Upper lobe of left lung (tissue), 6 donors: ENCODE measurements at regions not wholly inside any gene's neighbourhood (a gene's known extent, or its start where the extent isn't known, plus 50 kb on each side); places are given as distances from the start of the nearest gene placed in this dataset.
A peak's percentile ranks its signal among the peaks of the same experiment; 100 is the strongest.

Experiments
- ATAC-seq, 2 donors: fragments of 200-7000 bp; cut with Tn5 transposase; one replicate each; pipeline ENCODE4 v1.9.1; 2022; ENCODE audit warnings: mild to moderate bottlenecking in 2 of 2, moderate library complexity in 2 of 2; ENCODE audit not compliant: low FRiP score in 2 of 2
- DNase-seq, 2 donors: peaks; one replicate each; pipeline ENCODE4 v3.0.0-alpha.2; 2019 to 2020
- H3K27ac ChIP-seq, 4 donors: fragments of 200-600 bp; sonication (generic); one replicate each; pipeline ENCODE4 v1.5.1; 2016 to 2019
- H3K27me3 ChIP-seq, 4 donors: fragments of 200-600 bp; sonication (generic); one replicate each; pipeline ENCODE4 v1.5.1; 2017 to 2019
- H3K36me3 ChIP-seq, 4 donors: fragments of 200-600 bp; sonication (generic); one replicate each; pipeline ENCODE4 v1.5.1; 2016 to 2019
- H3K4me1 ChIP-seq, 4 donors: fragments of 200-600 bp; sonication (generic); one replicate each; pipeline ENCODE4 v1.5.1; 2018 to 2019
- H3K4me3 ChIP-seq, 4 donors: fragments of 200-600 bp; sonication (generic); one replicate each; pipeline ENCODE4 v1.5.1; 2017 to 2019; ENCODE audit warnings: mild to moderate bottlenecking in 2 of 4, moderate library complexity in 1 of 4
- H3K9me3 ChIP-seq, 4 donors: fragments of 200-600 bp; sonication (generic); one replicate each; pipeline ENCODE4 v1.5.1; 2018 to 2019
- EP300 ChIP-seq, 4 donors: sonication (generic); formaldehyde crosslinking; IDR thresholded peaks; one replicate each; pipeline ENCODE4 v1.5.1; 2017; ENCODE audit warnings: antibody characterized with exemption in 4 of 4, control low read depth in 2 of 4
- POLR2A ChIP-seq, 4 donors: fragments of 450-650 bp; IDR thresholded peaks; one replicate each; pipeline ENCODE4 v1.5.1; 2016 to 2017; ENCODE audit warnings: antibody characterized with exemption in 4 of 4, mild to moderate bottlenecking in 2 of 4
- POLR2AphosphoS5 ChIP-seq, 2 donors: sonication (generic); formaldehyde crosslinking; IDR thresholded peaks; one replicate each; pipeline ENCODE4 v1.5.1; 2017; ENCODE audit warnings: antibody characterized with exemption in 2 of 2
- WGBS, 2 donors: methylation state at CpG; one replicate each; pipeline ENCODE4 v1.1.5; 2017 to 2018; 5-methylcytosine and 5-hydroxymethylcytosine counted together
- TF ChIP-seq, protein P1 (sequence below), 6 experiments: fragments of 450-650 bp in 4 of 6; fragments of 200-600 bp in 2 of 6; sonication (generic) in 2 of 6; IDR thresholded peaks; one replicate each; pipeline ENCODE4 v1.5.1; 2016 to 2019; ENCODE audit warnings: antibody characterized with exemption in 6 of 6
- donor health status: DM: no; HTN: no; CAD: no; lungs with moderate emphysema.
- donor health status: DM: no; HTN: yes; CAD: no; lungs with severe emphysema.

DNA sequence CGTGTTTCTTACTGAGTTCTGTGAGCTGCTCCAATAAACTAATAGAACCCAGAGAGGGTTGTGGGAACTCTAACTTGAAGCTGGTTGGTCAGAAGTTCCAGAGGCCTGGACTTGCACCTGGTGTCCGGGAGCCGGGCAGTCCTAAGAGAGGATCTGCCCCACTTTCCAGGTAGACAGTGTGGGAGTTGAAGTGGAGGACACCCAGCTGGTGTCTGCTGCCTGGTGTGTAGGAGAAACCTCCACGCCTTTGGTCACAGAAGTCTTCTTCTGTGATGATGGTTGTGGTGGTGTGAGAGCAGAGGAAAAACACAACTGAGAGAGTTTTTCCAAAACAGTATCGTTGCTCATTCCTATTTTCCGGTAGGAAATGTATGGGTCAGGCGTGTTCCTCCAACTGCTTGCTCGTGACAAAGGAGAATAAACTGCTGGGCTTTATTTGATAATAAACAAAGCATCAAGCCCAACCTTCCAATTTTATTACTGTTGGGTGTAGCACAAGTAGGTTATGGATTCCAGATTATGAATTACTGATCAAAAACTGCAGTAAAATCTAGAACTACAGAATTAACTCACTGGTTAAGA, 137.0 kb downstream of the KLF13 start:
- Histone ChIP-seq H3K9me3 (no peaks in the 10 kb centered on the region), H3K27me3 (no peaks in the 10 kb centered on the region), H3K4me1 (no peaks in the 10 kb centered on the region), H3K27ac (no peak overlapping the region), H3K4me3 (no peak overlapping the region), H3K36me3 (no peaks in the 10 kb centered on the region)
- DNase-seq (no peak), ATAC-seq (no peak)
- 61 to 76% methylated on average over 8 of the region's 8 CpGs for WGBS, 2 donors
- no peak for TF ChIP-seq EP300 (IDR thresholded peaks at IDR 0.05)
- no peak for TF ChIP-seq POLR2AphosphoS5 (IDR thresholded peaks at IDR 0.05)
- TF ChIP-seq, protein P1, sequence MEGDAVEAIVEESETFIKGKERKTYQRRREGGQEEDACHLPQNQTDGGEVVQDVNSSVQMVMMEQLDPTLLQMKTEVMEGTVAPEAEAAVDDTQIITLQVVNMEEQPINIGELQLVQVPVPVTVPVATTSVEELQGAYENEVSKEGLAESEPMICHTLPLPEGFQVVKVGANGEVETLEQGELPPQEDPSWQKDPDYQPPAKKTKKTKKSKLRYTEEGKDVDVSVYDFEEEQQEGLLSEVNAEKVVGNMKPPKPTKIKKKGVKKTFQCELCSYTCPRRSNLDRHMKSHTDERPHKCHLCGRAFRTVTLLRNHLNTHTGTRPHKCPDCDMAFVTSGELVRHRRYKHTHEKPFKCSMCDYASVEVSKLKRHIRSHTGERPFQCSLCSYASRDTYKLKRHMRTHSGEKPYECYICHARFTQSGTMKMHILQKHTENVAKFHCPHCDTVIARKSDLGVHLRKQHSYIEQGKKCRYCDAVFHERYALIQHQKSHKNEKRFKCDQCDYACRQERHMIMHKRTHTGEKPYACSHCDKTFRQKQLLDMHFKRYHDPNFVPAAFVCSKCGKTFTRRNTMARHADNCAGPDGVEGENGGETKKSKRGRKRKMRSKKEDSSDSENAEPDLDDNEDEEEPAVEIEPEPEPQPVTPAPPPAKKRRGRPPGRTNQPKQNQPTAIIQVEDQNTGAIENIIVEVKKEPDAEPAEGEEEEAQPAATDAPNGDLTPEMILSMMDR (IDR thresholded peaks at IDR 0.05), result no peak
- no peak for TF ChIP-seq POLR2A (IDR thresholded peaks at IDR 0.05)

DNA sequence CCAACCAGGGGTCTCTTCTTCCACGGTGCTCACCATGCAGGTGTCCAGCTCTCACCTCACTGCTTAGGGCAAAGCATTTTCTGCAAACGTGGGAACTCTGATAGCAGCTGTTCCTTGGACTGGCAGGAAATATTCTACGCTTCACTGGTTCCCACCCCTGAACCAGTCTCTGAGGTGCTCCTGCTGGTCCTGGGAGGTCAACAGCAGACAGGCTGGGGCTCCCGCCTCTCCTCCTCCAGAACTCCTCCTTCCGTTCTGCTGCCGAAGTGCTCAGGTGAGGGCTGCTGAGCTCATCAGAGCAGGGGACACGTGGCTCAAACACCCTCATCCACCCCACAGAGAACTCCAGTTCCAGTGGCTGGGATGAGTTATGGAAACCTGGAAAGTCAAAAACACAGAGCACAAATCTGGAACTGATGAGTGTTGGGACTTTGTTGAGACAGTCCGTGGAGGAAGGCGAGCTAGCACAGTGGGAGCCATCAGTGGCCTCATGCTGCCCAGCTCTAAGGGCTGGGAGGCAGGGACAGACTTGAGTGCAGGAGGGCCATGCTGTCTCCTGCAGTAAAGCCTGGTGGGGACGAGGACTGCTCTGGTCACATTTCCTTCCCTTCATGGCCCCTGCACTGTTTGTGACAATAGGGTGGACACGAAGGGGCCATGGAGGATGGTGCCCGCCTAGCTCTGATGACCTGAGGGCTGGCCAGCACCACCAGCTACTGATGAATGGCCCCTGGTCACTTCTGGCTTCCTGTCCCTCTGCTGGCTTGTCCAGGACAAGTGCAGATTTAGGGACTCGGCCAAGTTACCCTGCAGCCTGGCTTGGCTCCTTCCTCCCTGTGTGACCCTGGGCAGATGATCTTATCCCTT, 137.8 kb downstream of the KLF13 start:
- no peaks in the 10 kb centered on the region for H3K9me3 ChIP-seq
- no peak overlapping the region for H3K27ac ChIP-seq
- no peak overlapping the region for H3K4me3 ChIP-seq
- no peak for TF ChIP-seq POLR2AphosphoS5 (IDR thresholded peaks at IDR 0.05)
- TF ChIP-seq EP300 (IDR thresholded peaks at IDR 0.05), result no peak
- TF ChIP-seq, protein P1 (IDR thresholded peaks at IDR 0.05), result no peak
- TF ChIP-seq POLR2A (IDR thresholded peaks at IDR 0.05), result no peak
- WGBS, 2 donors, result 74 to 75% methylated on average over 9 to 13 of the region's 13 CpGs
- DNase-seq (no peak), ATAC-seq (peak in 1 of 2 donors; percentile 4)
- no peaks in the 10 kb centered on the region for H3K27me3 ChIP-seq
- no peaks in the 10 kb centered on the region for H3K36me3 ChIP-seq
- H3K4me1 ChIP-seq, result no peaks in the 10 kb centered on the region

DNA sequence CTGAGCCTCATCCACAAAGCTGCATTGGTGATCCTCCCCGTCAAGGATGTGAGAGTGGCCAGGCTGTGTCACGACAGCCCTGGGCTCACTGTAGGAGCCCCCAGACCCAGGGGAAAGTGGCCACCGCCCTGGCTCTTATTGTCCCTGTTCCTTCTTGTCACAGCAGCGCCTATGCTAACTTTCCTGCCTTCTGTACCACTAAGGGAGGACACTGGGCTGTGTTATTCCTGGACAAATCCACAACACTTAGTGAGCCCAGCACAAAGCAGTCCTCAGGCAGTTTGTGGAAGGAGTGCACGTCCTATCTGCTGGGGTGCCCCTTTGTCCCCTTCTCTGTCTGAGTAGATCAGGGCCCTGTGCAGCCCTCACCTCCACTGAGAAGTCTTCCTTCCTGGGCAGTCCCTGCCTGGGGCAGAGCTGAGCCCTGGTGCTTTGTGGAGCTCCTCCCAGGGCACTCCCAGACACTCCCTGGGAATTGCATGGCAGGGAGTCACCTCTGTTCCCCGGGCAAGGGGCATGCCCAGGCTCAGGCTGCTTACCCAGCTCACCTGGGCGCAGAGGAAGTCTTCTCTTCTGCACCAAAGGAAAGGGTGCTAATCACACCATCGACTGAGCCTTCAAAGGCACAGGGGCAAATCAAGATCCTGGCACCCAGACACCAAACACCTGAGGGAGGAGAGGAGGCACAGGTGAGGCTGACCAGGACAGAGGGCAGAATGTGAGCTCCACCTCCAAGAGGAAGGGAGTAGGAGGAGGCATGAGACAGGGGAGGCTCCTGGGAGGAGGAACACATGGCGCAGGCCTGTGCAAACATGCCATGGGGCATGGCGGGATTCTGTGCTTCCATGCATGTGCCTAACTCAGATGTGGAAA, 138.7 kb downstream of the KLF13 start:
- Histone ChIP-seq H3K4me3 (no peak overlapping the region), H3K27ac (no peak overlapping the region), H3K27me3 (no peaks in the 10 kb centered on the region), H3K4me1 (no peaks in the 10 kb centered on the region), H3K9me3 (no peaks in the 10 kb centered on the region), H3K36me3 (no peaks in the 10 kb centered on the region)
- WGBS, 2 donors, result 52 to 64% methylated on average over 8 to 10 of the region's 10 CpGs
- TF ChIP-seq EP300 (IDR thresholded peaks at IDR 0.05) (no peak), POLR2A (IDR thresholded peaks at IDR 0.05) (no peak), POLR2AphosphoS5 (IDR thresholded peaks at IDR 0.05) (no peak)
- TF ChIP-seq, protein P1 (IDR thresholded peaks at IDR 0.05), result no peak
- ATAC-seq (peak in 1 of 2 donors; percentile 15), DNase-seq (no peak)

DNA sequence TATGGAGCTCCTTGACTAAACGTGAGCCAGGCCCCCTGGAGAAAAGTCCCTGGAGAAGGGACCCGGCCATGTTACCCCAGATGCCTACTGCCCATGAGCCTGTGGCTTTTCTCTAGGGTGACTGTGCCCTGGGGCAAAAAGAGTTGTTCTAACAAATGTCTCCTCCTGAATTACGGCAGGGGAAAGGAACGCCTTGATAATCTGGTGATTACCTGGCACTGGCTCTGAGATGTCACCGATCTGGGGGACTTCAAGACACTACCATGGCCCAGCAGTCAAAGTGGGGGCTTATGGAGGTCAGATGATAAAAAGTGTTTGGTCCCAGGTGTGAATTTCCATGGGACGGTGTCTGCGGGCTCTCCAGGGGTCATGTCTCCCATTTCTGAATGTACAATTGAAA, 140.7 kb downstream of the KLF13 start:
- TF ChIP-seq POLR2AphosphoS5 (IDR thresholded peaks at IDR 0.05) (no peak), EP300 (IDR thresholded peaks at IDR 0.05) (no peak), POLR2A (IDR thresholded peaks at IDR 0.05) (no peak)
- TF ChIP-seq, protein P1 (IDR thresholded peaks at IDR 0.05), result no peak
- WGBS, 2 donors, result 88 to 93% methylated on average over 7 of the region's 7 CpGs
- ATAC-seq, result no peak

More for the DNA sequence above, 140.7 kb downstream of the KLF13 start:
- H3K27ac ChIP-seq, result no peak overlapping the region
- no peak for DNase-seq
- H3K9me3 ChIP-seq, result no peaks in the 10 kb centered on the region
- H3K4me1 ChIP-seq, result peaks cover 0 to 4% (median 2%) of the 10 kb centered on the region in 4 donors
- H3K36me3 ChIP-seq, result no peaks in the 10 kb centered on the region
- no peak overlapping the region for H3K4me3 ChIP-seq
- no peaks in the 10 kb centered on the region for H3K27me3 ChIP-seq
